Activated CD8-positive, alpha-beta T cell treated with anti-CD3 and anti-CD28 coated beads, Interleukin-2, amount 10 ng/mL, durations not matched to agents 7 days and 5 days (primary cell): ENCODE measurements at regions not wholly inside any gene's neighbourhood (a gene's known extent, or its start where the extent isn't known, plus 50 kb on each side); places are given as distances from the start of the nearest gene placed in this dataset.
A peak's percentile ranks its signal among the peaks of the same experiment; 100 is the strongest.

Experiments
- ATAC-seq: fragments of 150-1000 bp; cut with Tn5 transposase; one replicate; pipeline ENCODE4 v1.10.0; 2021; ENCODE audit warnings: moderate library complexity
- CTCF ChIA-PET: fragments of 350-600 bp; sonication (Branson Sonifier 250); formaldehyde crosslinking; loops from one replicate; lab custom pipeline; 2021; ENCODE audit warnings: antibody characterized with exemption; lab: Charles Lee
- POLR2A ChIA-PET: fragments of 350-600 bp; sonication (Branson Sonifier 250); formaldehyde crosslinking; loops from one replicate; lab custom pipeline; 2021; ENCODE audit warnings: antibody characterized with exemption; lab: Charles Lee
- DNase-seq: peaks from one replicate; pipeline ENCODE4 v3.0.0-alpha.2; 2020
- H3K27ac Mint-ChIP-seq: one replicate; pipeline ENCODE4 v1.8.0; 2021; ENCODE audit warnings: mild to moderate bottlenecking, mixed read lengths
- H3K27me3 Mint-ChIP-seq: one replicate; pipeline ENCODE4 v1.8.0; 2021; ENCODE audit warnings: low read depth, mixed read lengths
- H3K36me3 Mint-ChIP-seq: one replicate; pipeline ENCODE4 v1.8.0; 2021; ENCODE audit warnings: low read depth, mixed read lengths
- H3K4me1 Mint-ChIP-seq: one replicate; pipeline ENCODE4 v1.8.0; 2021; ENCODE audit warnings: low read depth, mixed read lengths
- H3K4me3 Mint-ChIP-seq: one replicate; pipeline ENCODE4 v1.8.0; 2021; ENCODE audit warnings: mild to moderate bottlenecking, mixed read lengths
- H3K9me3 Mint-ChIP-seq: one replicate; pipeline ENCODE4 v1.8.0; 2022; ENCODE audit warnings: mixed read lengths; ENCODE audit not compliant: insufficient read depth

- H3K4me3 Mint-ChIP-seq: no peak overlapping the region
- DNase-seq (no peak), ATAC-seq (no peak)
- H3K36me3 Mint-ChIP-seq: no peaks in the 10 kb centered on the region
- ChIA-PET CTCF (interaction anchor here (1.0 to 8.6 kb wide), 20 partner anchors 9 to 435 kb away, joined by 3 to 92 read pairs (median 11); no protein-coding TSS in a partner anchor), POLR2A (no interaction called here)
- H3K27me3 Mint-ChIP-seq: no peaks in the 10 kb centered on the region
- H3K4me1 Mint-ChIP-seq: peaks cover 14% of the 10 kb centered on the region
- H3K9me3 Mint-ChIP-seq: no peaks in the 10 kb centered on the region
- no peak overlapping the region for H3K27ac Mint-ChIP-seq
Measured at GRCh38 chr6:138005846-138006245, 101.4 kb downstream of the PERP start.

- no peak overlapping the region for H3K4me3 Mint-ChIP-seq
- no peaks in the 10 kb centered on the region for H3K36me3 Mint-ChIP-seq
- peak; percentile 44 for DNase-seq
- peaks cover 12% of the 10 kb centered on the region for H3K4me1 Mint-ChIP-seq
- no peak overlapping the region for H3K27ac Mint-ChIP-seq
- CTCF ChIA-PET: interaction anchor here (0.7 to 8.6 kb wide), 35 partner anchors 10 to 436 kb away, joined by 3 to 92 read pairs (median 5); partner anchors contain the start of gene TNFAIP3
- H3K27me3 Mint-ChIP-seq: no peaks in the 10 kb centered on the region
- POLR2A ChIA-PET: no interaction called here
- H3K9me3 Mint-ChIP-seq: no peaks in the 10 kb centered on the region
- no peak for ATAC-seq
Measured at GRCh38 chr6:138007014-138007472, 100.2 kb downstream of the PERP start.

GRCh38 chr6:138008791-138009190, 98.4 kb downstream of the PERP start:
- ChIA-PET POLR2A (no interaction called here), CTCF (interaction anchor here (0.9 to 6.1 kb wide), 10 partner anchors 66 to 311 kb away, joined by 3 to 48 read pairs (median 4); partner anchors contain the start of gene TNFAIP3)
- Mint-ChIP-seq H3K4me1 (peaks cover 12% of the 10 kb centered on the region), H3K9me3 (no peaks in the 10 kb centered on the region), H3K36me3 (no peaks in the 10 kb centered on the region), H3K4me3 (no peak overlapping the region), H3K27me3 (no peaks in the 10 kb centered on the region), H3K27ac (no peak overlapping the region)
- DNase-seq (no peak), ATAC-seq (no peak)

- ChIA-PET POLR2A (no interaction called here), CTCF (interaction anchor here (1.0 kb wide), 1 partner anchor 9 kb away, joined by 3 read pairs; no protein-coding TSS in a partner anchor)
- no peak overlapping the region for H3K4me3 Mint-ChIP-seq
- no peak overlapping the region for H3K27ac Mint-ChIP-seq
- DNase-seq (no peak), ATAC-seq (no peak)
- no peaks in the 10 kb centered on the region for H3K9me3 Mint-ChIP-seq
- no peaks in the 10 kb centered on the region for H3K36me3 Mint-ChIP-seq
- H3K27me3 Mint-ChIP-seq: no peaks in the 10 kb centered on the region
- H3K4me1 Mint-ChIP-seq: peaks cover under 1% of the 10 kb centered on the region
Measured at GRCh38 chr6:138011413-138011812, 95.8 kb downstream of the PERP start.

GRCh38 chr6:138012682-138013081, 94.5 kb downstream of the PERP start:
- ChIA-PET POLR2A (no interaction called here), CTCF (interaction anchor here (1.3 to 1.8 kb wide), 4 partner anchors 8 to 103 kb away, joined by 3 to 10 read pairs (median 6); no protein-coding TSS in a partner anchor)
- no peaks in the 10 kb centered on the region for H3K9me3 Mint-ChIP-seq
- H3K27me3 Mint-ChIP-seq: peaks cover 6% of the 10 kb centered on the region
- H3K27ac Mint-ChIP-seq: no peak overlapping the region
- DNase-seq: no peak
- no peak overlapping the region for H3K4me3 Mint-ChIP-seq
- ATAC-seq: no peak
- no peaks in the 10 kb centered on the region for H3K4me1 Mint-ChIP-seq
- H3K36me3 Mint-ChIP-seq: no peaks in the 10 kb centered on the region

DNA sequence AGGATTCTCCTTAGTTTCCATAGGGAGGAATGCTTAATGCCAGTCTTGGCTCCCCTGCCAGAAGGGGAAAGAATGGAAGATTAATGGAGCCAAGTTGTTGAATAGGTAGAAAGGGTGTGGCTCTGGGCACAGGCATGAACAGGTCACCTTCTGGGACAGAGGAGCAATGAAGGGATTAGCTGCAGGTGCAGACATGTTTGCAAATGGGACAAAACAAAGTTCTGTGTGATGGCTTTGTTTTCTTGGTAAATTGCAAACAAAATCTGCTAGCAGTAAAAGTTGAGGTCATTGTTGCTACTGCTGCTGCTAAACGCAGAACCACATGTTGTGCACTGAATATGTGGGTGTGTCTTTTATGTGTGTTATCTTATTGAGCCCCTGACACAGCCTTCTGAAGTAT, 93.3 kb downstream of the PERP start:
- no peak overlapping the region for H3K27ac Mint-ChIP-seq
- ChIA-PET POLR2A (no interaction called here), CTCF (interaction anchor here (1.4 to 1.8 kb wide), 3 partner anchors 9 to 101 kb away, joined by 3 to 10 read pairs (median 6); no protein-coding TSS in a partner anchor)
- no peak for ATAC-seq
- H3K4me1 Mint-ChIP-seq: no peaks in the 10 kb centered on the region
- DNase-seq: no peak
- no peaks in the 10 kb centered on the region for H3K9me3 Mint-ChIP-seq
- H3K4me3 Mint-ChIP-seq: no peak overlapping the region
- H3K36me3 Mint-ChIP-seq: no peaks in the 10 kb centered on the region
- H3K27me3 Mint-ChIP-seq: peaks cover 9% of the 10 kb centered on the region

DNA sequence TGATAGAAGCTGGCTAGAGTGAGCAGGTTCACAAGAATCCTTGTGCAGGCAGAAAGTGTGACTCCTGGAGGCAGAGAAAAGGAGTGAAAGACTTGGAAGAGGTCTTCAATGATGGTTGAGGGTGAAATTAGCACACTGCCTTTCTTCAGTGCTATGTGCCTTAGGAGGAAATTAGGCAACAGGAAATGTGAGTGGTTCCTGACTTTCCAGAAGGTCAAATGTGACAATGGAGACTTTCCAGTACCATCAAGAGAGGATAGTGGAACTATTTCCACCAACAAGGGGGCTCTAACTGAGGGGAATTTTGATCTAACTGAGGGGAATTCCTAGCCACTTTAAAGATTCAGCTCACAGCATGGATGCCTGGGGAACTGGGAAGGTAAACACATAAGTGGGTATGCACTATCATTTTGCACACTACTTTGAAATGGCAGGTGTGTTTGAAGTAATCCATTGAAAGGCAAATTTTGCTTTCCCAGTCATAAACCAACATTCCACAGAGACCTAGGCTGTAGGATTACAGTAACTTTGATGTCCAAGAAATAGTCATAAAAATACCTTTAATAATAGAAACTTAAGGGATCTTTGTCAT, 90.0 kb downstream of the PERP start:
- Mint-ChIP-seq H3K36me3 (no peaks in the 10 kb centered on the region), H3K9me3 (no peaks in the 10 kb centered on the region), H3K27ac (no peak overlapping the region), H3K27me3 (peaks cover 14% of the 10 kb centered on the region), H3K4me3 (no peak overlapping the region), H3K4me1 (no peaks in the 10 kb centered on the region)
- DNase-seq (no peak), ATAC-seq (no peak)
- POLR2A ChIA-PET: no interaction called here
- CTCF ChIA-PET: interaction anchor here (3.5 kb wide), 1 partner anchor 11 kb away, joined by 17 read pairs; no protein-coding TSS in a partner anchor

DNA sequence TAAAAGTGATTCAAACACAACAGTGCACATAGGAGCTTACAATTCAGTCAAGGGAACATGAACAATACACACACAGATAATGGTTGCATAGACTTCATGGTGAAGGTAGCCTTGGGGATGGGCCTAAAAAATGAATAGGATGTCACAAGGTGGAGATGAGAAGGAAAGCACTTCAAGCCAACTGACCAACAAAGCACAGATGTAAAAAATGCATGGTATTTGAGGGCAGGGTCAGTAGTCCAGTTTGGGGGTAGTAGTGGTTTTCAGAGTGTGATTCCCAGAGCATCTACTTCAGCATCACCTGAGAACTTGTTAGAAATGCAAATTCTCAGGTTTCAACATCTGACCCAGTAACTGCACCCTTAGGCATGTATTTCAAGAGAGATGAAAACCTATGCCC, 88.9 kb downstream of the PERP start:
- CTCF ChIA-PET: interaction anchor here (3.5 kb wide), 1 partner anchor 12 kb away, joined by 17 read pairs; no protein-coding TSS in a partner anchor

GRCh38 chr6:138025528-138025978, 81.7 kb downstream of the PERP start:
- Mint-ChIP-seq H3K27me3 (peaks cover 16% of the 10 kb centered on the region), H3K27ac (no peak overlapping the region), H3K36me3 (no peaks in the 10 kb centered on the region), H3K4me3 (no peak overlapping the region), H3K4me1 (no peaks in the 10 kb centered on the region), H3K9me3 (no peaks in the 10 kb centered on the region)
- CTCF ChIA-PET: no interaction called here
- DNase-seq (no peak), ATAC-seq (no peak)
- POLR2A ChIA-PET: no interaction called here

More for the DNA sequence above, 88.9 kb downstream of the PERP start:
- no peaks in the 10 kb centered on the region for H3K4me1 Mint-ChIP-seq
- no peak overlapping the region for H3K27ac Mint-ChIP-seq
- H3K36me3 Mint-ChIP-seq: no peaks in the 10 kb centered on the region
- H3K27me3 Mint-ChIP-seq: peaks cover 14% of the 10 kb centered on the region
- no peaks in the 10 kb centered on the region for H3K9me3 Mint-ChIP-seq
- ATAC-seq (no peak), DNase-seq (no peak)
- POLR2A ChIA-PET: no interaction called here
- no peak overlapping the region for H3K4me3 Mint-ChIP-seq

GRCh38 chr6:138026342-138026741, 80.9 kb downstream of the PERP start:
- Mint-ChIP-seq H3K4me3 (no peak overlapping the region), H3K36me3 (no peaks in the 10 kb centered on the region), H3K9me3 (no peaks in the 10 kb centered on the region), H3K27me3 (peaks cover 16% of the 10 kb centered on the region), H3K4me1 (no peaks in the 10 kb centered on the region), H3K27ac (no peak overlapping the region)
- DNase-seq (no peak), ATAC-seq (no peak)
- POLR2A ChIA-PET: no interaction called here
- CTCF ChIA-PET: no interaction called here

- H3K4me1 Mint-ChIP-seq: no peaks in the 10 kb centered on the region
- CTCF ChIA-PET: no interaction called here
- no peak overlapping the region for H3K27ac Mint-ChIP-seq
- no peak for DNase-seq
- H3K9me3 Mint-ChIP-seq: no peaks in the 10 kb centered on the region
- POLR2A ChIA-PET: no interaction called here
- no peak for ATAC-seq
- peaks cover 14% of the 10 kb centered on the region for H3K27me3 Mint-ChIP-seq
- H3K4me3 Mint-ChIP-seq: no peak overlapping the region
- H3K36me3 Mint-ChIP-seq: no peaks in the 10 kb centered on the region
Measured at GRCh38 chr6:138028893-138029292, 78.3 kb downstream of the PERP start.

DNA sequence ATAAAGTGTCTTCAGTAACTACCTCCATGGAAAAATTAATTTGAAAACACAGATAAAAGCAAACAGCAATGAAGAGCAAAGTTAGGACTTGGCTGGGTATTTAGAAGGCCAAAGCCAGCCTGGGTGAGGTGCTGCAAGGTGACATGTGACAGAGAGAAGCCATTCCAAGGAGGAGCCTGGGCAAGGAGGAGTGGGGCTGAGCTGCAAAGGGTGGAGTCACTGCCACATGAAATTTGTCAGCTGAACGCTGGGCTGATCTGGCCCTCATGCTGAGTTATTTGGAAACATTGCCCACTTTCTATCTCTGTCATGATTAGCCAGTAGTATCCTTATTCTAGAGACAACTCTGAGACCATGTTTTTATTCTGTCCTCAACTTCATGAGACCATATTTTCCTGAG, 76.3 kb downstream of the PERP start:
- no peaks in the 10 kb centered on the region for H3K36me3 Mint-ChIP-seq
- no peaks in the 10 kb centered on the region for H3K9me3 Mint-ChIP-seq
- H3K27me3 Mint-ChIP-seq: peaks cover 9% of the 10 kb centered on the region
- POLR2A ChIA-PET: no interaction called here
- no peak overlapping the region for H3K27ac Mint-ChIP-seq
- H3K4me3 Mint-ChIP-seq: no peak overlapping the region
- DNase-seq (no peak), ATAC-seq (no peak)
- no peaks in the 10 kb centered on the region for H3K4me1 Mint-ChIP-seq
- CTCF ChIA-PET: interaction anchor here (1.6 to 2.5 kb wide), 2 partner anchors 24 to 26 kb away, joined by 4 to 8 read pairs; no protein-coding TSS in a partner anchor
